H1 (cell line): ENCODE measurements at regions not wholly inside any gene's neighbourhood (a gene's known extent, or its start where the extent isn't known, plus 50 kb on each side); places are given as distances from the start of the nearest gene placed in this dataset.

Experiments
- KDM5A ChIP-seq: fragments of 200-600 bp; IDR thresholded peaks from 2 replicates; pipeline ENCODE4 v1.7.1; 2012; ENCODE audit warnings: mild to moderate bottlenecking, low read length, inconsistent platforms, mixed read lengths
- SIN3A ChIP-seq, 2 experiments: IDR thresholded peaks in 1 of 2; conservative IDR thresholded peaks in 1 of 2; 2 replicates each; pipeline ENCODE4 v1.6.1; 2011 to 2012; ENCODE audit warnings: low read length in 2 of 2, improper control_type of control experiment in 1 of 2, low read depth in 1 of 2, mild to moderate bottlenecking in 1 of 2
- TF ChIP-seq, protein P1 (sequence below), 3 experiments: IDR thresholded peaks; 1 replicate in 2 of 3; 2 replicates in 1 of 3; pipeline versions ENCODE4 v1.5.1 to v1.6.1; 2011; ENCODE audit warnings: low read length in 3 of 3, mild to moderate bottlenecking in 3 of 3, inconsistent platforms in 2 of 3, low read depth in 1 of 3, moderate library complexity in 1 of 3; ENCODE audit not compliant: insufficient read depth in 1 of 3; ENCODE audit errors: control extremely low read depth in 1 of 3

DNA sequence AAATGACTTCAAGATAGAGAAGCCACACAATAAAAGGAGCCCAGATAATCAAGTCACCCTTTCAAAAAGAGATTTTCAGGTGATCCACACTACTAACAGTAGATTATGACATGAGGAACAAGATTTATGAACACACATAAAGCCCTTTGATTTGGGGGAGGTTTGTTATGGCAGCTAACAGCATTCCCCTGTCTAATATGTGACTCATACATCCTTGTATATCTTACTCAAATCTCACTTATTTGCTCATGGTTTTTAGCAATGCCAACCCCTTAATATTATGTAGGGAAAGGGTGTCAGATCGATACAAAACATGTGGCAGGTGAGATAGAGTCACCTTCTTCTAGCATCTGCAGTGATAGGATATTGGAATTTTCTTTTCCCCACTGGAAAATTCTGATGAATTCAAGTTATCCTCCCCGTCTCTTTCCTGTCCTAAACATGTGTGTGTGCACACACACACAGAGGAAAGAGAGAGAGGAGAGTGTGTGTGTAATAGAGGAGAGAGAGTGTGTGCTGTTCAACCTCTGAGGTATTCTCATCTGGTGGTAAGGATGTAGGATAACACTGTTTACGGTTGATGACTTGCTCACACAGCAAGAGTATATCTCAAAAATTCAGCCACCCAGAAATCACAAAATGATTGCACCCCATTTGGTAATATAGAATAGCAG is 319.9 kb downstream of the KCNC2 start:
- TF ChIP-seq, protein P1, sequence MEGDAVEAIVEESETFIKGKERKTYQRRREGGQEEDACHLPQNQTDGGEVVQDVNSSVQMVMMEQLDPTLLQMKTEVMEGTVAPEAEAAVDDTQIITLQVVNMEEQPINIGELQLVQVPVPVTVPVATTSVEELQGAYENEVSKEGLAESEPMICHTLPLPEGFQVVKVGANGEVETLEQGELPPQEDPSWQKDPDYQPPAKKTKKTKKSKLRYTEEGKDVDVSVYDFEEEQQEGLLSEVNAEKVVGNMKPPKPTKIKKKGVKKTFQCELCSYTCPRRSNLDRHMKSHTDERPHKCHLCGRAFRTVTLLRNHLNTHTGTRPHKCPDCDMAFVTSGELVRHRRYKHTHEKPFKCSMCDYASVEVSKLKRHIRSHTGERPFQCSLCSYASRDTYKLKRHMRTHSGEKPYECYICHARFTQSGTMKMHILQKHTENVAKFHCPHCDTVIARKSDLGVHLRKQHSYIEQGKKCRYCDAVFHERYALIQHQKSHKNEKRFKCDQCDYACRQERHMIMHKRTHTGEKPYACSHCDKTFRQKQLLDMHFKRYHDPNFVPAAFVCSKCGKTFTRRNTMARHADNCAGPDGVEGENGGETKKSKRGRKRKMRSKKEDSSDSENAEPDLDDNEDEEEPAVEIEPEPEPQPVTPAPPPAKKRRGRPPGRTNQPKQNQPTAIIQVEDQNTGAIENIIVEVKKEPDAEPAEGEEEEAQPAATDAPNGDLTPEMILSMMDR (IDR thresholded peaks at IDR 0.05; ENCODE audit: control extremely low read depth in 1 of 3, insufficient read depth in 1 of 3, low read depth in 1 of 3, low read length in 3 of 3), result no peak
- TF ChIP-seq KDM5A, result no peak
- TF ChIP-seq SIN3A (conservative IDR thresholded peaks at IDR 0.05 in 1 of 2, IDR thresholded peaks at IDR 0.05 in 1 of 2; ENCODE audit: low read depth in 1 of 2, low read length in 2 of 2), result no peak
